A549 (cell line): ENCODE measurements at regions not wholly inside any gene's neighbourhood (a gene's known extent, or its start where the extent isn't known, plus 50 kb on each side); places are given as distances from the start of the nearest gene placed in this dataset.

Experiments
- EP300 ChIP-seq, 2 experiments: fragments of >200 bp; sonication (Bioruptor Twin); formaldehyde crosslinking; IDR thresholded peaks; 2 replicates in 1 of 2; 3 replicates in 1 of 2; pipeline ENCODE4 v1.6.1; 2016 to 2017
- ESRRA ChIP-seq: fragments of 150-350 bp; IDR thresholded peaks from 2 replicates; pipeline ENCODE4 v1.6.1; 2014; ENCODE audit warnings: mild to moderate bottlenecking, low read length, borderline replicate concordance
- NR3C1 ChIP-seq: fragments of >200 bp; sonication (Bioruptor Twin); formaldehyde crosslinking; IDR thresholded peaks from 3 replicates; pipeline ENCODE4 v1.6.1; 2017
- RAD21 ChIP-seq, 2 experiments: fragments of >200 bp in 1 of 2; sonication (Bioruptor Twin) in 1 of 2; formaldehyde crosslinking in 1 of 2; IDR thresholded peaks in 1 of 2; conservative IDR thresholded peaks in 1 of 2; 2 replicates in 1 of 2; 3 replicates in 1 of 2; pipeline ENCODE4 v1.6.1; 2012 to 2018; ENCODE audit warnings: inconsistent platforms in 1 of 2
- SREBF2 ChIP-seq: fragments of 450-650 bp; IDR thresholded peaks from 2 replicates; pipeline ENCODE4 v1.6.1; 2014; ENCODE audit warnings: mild to moderate bottlenecking, moderate library complexity
- TF ChIP-seq, protein P1 (sequence below): fragments of >200 bp; sonication (Bioruptor Twin); formaldehyde crosslinking; IDR thresholded peaks from 3 replicates; pipeline ENCODE4 v1.5.1; 2016
- TF ChIP-seq, protein P2 (sequence below): IDR thresholded peaks from 2 replicates; pipeline ENCODE4 v1.6.1; 2012
- TF ChIP-seq, protein P3 (sequence below): fragments of 200-600 bp; sonication (generic); IDR thresholded peaks from 2 replicates; pipeline ENCODE4 v1.6.1; 2016; ENCODE audit warnings: antibody characterized with exemption, mild to moderate bottlenecking, moderate library complexity

DNA sequence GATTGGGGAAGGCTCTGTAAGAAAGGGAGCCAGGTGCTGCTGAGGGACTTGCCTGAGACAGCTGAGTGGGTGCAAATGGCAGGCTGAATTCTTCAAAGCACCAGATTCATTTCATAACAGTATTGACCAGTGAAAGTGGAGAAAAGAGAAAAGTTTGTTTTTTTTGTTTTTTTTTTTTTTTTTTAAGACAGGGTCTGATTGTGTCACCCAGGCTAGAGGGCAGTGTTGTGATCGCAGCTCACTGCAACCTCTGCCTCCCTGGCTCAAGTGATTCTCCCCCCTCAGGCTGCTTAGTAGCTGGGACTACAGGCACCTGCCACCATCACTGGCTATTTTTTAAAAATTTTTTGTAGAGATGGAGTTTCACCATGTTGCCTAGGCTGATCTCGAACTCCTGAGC, 494.0 kb downstream of the MIAT start:
- TF ChIP-seq, protein P1, sequence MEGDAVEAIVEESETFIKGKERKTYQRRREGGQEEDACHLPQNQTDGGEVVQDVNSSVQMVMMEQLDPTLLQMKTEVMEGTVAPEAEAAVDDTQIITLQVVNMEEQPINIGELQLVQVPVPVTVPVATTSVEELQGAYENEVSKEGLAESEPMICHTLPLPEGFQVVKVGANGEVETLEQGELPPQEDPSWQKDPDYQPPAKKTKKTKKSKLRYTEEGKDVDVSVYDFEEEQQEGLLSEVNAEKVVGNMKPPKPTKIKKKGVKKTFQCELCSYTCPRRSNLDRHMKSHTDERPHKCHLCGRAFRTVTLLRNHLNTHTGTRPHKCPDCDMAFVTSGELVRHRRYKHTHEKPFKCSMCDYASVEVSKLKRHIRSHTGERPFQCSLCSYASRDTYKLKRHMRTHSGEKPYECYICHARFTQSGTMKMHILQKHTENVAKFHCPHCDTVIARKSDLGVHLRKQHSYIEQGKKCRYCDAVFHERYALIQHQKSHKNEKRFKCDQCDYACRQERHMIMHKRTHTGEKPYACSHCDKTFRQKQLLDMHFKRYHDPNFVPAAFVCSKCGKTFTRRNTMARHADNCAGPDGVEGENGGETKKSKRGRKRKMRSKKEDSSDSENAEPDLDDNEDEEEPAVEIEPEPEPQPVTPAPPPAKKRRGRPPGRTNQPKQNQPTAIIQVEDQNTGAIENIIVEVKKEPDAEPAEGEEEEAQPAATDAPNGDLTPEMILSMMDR, result no peak; the same call in 1 of the 3 replicates
- TF ChIP-seq, protein P2, sequence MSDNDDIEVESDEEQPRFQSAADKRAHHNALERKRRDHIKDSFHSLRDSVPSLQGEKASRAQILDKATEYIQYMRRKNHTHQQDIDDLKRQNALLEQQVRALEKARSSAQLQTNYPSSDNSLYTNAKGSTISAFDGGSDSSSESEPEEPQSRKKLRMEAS, result no peak
- TF ChIP-seq ESRRA (no peak), RAD21 (conservative IDR thresholded peaks at IDR 0.05 in 1 of 2, IDR thresholded peaks at IDR 0.05 in 1 of 2) (no peak), EP300 (IDR thresholded peaks at IDR 0.05) (no peak), SREBF2 (no peak), NR3C1 (no peak)
- TF ChIP-seq, protein P3, sequence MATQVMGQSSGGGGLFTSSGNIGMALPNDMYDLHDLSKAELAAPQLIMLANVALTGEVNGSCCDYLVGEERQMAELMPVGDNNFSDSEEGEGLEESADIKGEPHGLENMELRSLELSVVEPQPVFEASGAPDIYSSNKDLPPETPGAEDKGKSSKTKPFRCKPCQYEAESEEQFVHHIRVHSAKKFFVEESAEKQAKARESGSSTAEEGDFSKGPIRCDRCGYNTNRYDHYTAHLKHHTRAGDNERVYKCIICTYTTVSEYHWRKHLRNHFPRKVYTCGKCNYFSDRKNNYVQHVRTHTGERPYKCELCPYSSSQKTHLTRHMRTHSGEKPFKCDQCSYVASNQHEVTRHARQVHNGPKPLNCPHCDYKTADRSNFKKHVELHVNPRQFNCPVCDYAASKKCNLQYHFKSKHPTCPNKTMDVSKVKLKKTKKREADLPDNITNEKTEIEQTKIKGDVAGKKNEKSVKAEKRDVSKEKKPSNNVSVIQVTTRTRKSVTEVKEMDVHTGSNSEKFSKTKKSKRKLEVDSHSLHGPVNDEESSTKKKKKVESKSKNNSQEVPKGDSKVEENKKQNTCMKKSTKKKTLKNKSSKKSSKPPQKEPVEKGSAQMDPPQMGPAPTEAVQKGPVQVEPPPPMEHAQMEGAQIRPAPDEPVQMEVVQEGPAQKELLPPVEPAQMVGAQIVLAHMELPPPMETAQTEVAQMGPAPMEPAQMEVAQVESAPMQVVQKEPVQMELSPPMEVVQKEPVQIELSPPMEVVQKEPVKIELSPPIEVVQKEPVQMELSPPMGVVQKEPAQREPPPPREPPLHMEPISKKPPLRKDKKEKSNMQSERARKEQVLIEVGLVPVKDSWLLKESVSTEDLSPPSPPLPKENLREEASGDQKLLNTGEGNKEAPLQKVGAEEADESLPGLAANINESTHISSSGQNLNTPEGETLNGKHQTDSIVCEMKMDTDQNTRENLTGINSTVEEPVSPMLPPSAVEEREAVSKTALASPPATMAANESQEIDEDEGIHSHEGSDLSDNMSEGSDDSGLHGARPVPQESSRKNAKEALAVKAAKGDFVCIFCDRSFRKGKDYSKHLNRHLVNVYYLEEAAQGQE, result no peak
